Mesendoderm (in vitro differentiated cells): ENCODE measurements at regions not wholly inside any gene's neighbourhood (a gene's known extent, or its start where the extent isn't known, plus 50 kb on each side); places are given as distances from the start of the nearest gene placed in this dataset.

Source experiments
- DNase-seq: peaks from one replicate; pipeline ENCODE4 v3.0.0; 2013
- H2AK5ac ChIP-seq: 2 replicates; pipeline ENCODE4 v1.6.1; 2013; ENCODE audit warnings: low read length, inconsistent platforms
- H2BK120ac ChIP-seq: 2 replicates; pipeline ENCODE4 v1.6.1; 2013; ENCODE audit warnings: low read depth, mild to moderate bottlenecking, low read length, moderate library complexity, mixed read lengths
- H2BK15ac ChIP-seq: replicated peaks from 2 replicates; pipeline ENCODE4 v1.6.1; 2013; ENCODE audit warnings: low read depth, mild to moderate bottlenecking, moderate library complexity
- H2BK5ac ChIP-seq: 2 replicates; pipeline ENCODE4 v1.6.1; 2013; ENCODE audit warnings: low read length, inconsistent platforms
- H3K18ac ChIP-seq: 2 replicates; pipeline ENCODE4 v1.6.1; 2013; ENCODE audit warnings: mild to moderate bottlenecking, low read length, mixed read lengths
- H3K23ac ChIP-seq: one replicate; pipeline ENCODE4 v1.6.1; 2013; ENCODE audit warnings: low read length
- H3K27ac ChIP-seq: 2 replicates; pipeline ENCODE4 v1.5.1; 2013; ENCODE audit warnings: low read depth, mild to moderate bottlenecking, inconsistent platforms, low read length, moderate library complexity
- H3K27me3 ChIP-seq: 2 replicates; pipeline ENCODE4 v1.6.1; 2013; ENCODE audit warnings: low read length, control low read depth, mild to moderate bottlenecking, inconsistent platforms; ENCODE audit not compliant: insufficient read depth, poor library complexity
- H3K36me3 ChIP-seq: 2 replicates; pipeline ENCODE4 v1.6.1; 2013; ENCODE audit warnings: low read length, inconsistent platforms; ENCODE audit not compliant: control insufficient read depth, insufficient read depth
- H3K4ac ChIP-seq: one replicate; pipeline ENCODE4 v1.6.1; 2013; ENCODE audit warnings: low read depth, mild to moderate bottlenecking, low read length, moderate library complexity
- H3K4me1 ChIP-seq: 2 replicates; pipeline ENCODE4 v1.6.1; 2013; ENCODE audit warnings: low read depth, low read length, inconsistent platforms; ENCODE audit not compliant: control insufficient read depth
- H3K4me2 ChIP-seq: 2 replicates; pipeline ENCODE4 v1.6.1; 2013; ENCODE audit warnings: low read length
- H3K4me3 ChIP-seq: 2 replicates; pipeline ENCODE4 v1.5.1; 2013; ENCODE audit warnings: mild to moderate bottlenecking, low read length
- H3K56ac ChIP-seq: one replicate; pipeline ENCODE4 v1.6.1; 2013; ENCODE audit warnings: low read length
- H3K79me1 ChIP-seq: 2 replicates; pipeline ENCODE4 v1.6.1; 2013; ENCODE audit warnings: low read length, inconsistent platforms
- H3K79me2 ChIP-seq: 2 replicates; pipeline ENCODE4 v1.6.1; 2013; ENCODE audit warnings: mild to moderate bottlenecking, low read length; ENCODE audit not compliant: control insufficient read depth, insufficient read depth
- H3K9ac ChIP-seq: 2 replicates; pipeline ENCODE4 v1.6.1; 2013; ENCODE audit warnings: low read length, inconsistent platforms
- H4K5ac ChIP-seq: one replicate; pipeline ENCODE4 v1.6.1; 2013; ENCODE audit warnings: low read length
- H4K8ac ChIP-seq: one replicate; pipeline ENCODE4 v1.6.1; 2013; ENCODE audit warnings: low read depth, mild to moderate bottlenecking, control low read depth, low read length, moderate library complexity
- WGBS: extraction: QIAGEN DNeasy Blood & Tissue Kit; methylation state at CpG from one replicate; pipeline ENCODE4 v1.1.7; 2013; ENCODE audit warnings: low lambda C conversion rate, missing lambda C conversion rate; ENCODE audit not compliant: insufficient coverage; ENCODE audit errors: extremely low coverage; 5-methylcytosine and 5-hydroxymethylcytosine counted together

- Histone ChIP-seq H3K36me3 (no peaks in the 10 kb centered on the region), H3K9ac (no peak overlapping the region), H3K4me2 (no peak overlapping the region), H3K56ac (no peak overlapping the region), H4K8ac (no peak overlapping the region), H3K4me1 (no peaks in the 10 kb centered on the region), H3K79me2 (no peaks in the 10 kb centered on the region), H2AK5ac (no peak overlapping the region), H3K18ac (no peak overlapping the region), H3K4ac (no peak overlapping the region), H3K23ac (no peak overlapping the region), H3K27ac (no peak overlapping the region), H2BK5ac (no peak overlapping the region), H2BK15ac (no peak overlapping the region), H3K27me3 (no peaks in the 10 kb centered on the region), H4K5ac (no peak overlapping the region), H3K4me3 (no peak overlapping the region), H2BK120ac (no peak overlapping the region), H3K79me1 (no peaks in the 10 kb centered on the region)
- DNase-seq = no peak
- WGBS = no CpG with 5 or more reads among the region's 20 CpGs
Observed at GRCh38 chr14:105888784-105889665, 362.6 kb downstream of the TMEM121 start.

- Histone ChIP-seq H4K5ac (no peak overlapping the region), H3K4me1 (no peaks in the 10 kb centered on the region), H3K4ac (no peak overlapping the region), H3K27ac (no peak overlapping the region), H3K79me2 (no peaks in the 10 kb centered on the region), H4K8ac (no peak overlapping the region), H3K18ac (no peak overlapping the region), H2BK5ac (no peak overlapping the region), H3K9ac (no peak overlapping the region), H3K79me1 (no peaks in the 10 kb centered on the region), H3K36me3 (no peaks in the 10 kb centered on the region), H3K4me2 (no peak overlapping the region), H2BK15ac (no peak overlapping the region), H2BK120ac (no peak overlapping the region), H3K56ac (no peak overlapping the region), H3K4me3 (no peak overlapping the region), H2AK5ac (no peak overlapping the region), H3K27me3 (no peaks in the 10 kb centered on the region), H3K23ac (no peak overlapping the region)
- DNase-seq = no peak
- no CpG with 5 or more reads among the region's 10 CpGs for WGBS
Observed at GRCh38 chr14:105889666-105890473, 363.5 kb downstream of the TMEM121 start.

GRCh38 chr14:105890474-105891220 is 364.3 kb downstream of the TMEM121 start:
- Histone ChIP-seq H3K4ac (no peak overlapping the region), H3K79me1 (no peaks in the 10 kb centered on the region), H3K56ac (no peak overlapping the region), H3K79me2 (no peaks in the 10 kb centered on the region), H4K5ac (no peak overlapping the region), H3K4me2 (no peak overlapping the region), H3K27ac (no peak overlapping the region), H4K8ac (no peak overlapping the region), H3K9ac (no peak overlapping the region), H3K23ac (no peak overlapping the region), H2BK5ac (no peak overlapping the region), H2BK120ac (no peak overlapping the region), H3K4me1 (no peaks in the 10 kb centered on the region), H2AK5ac (no peak overlapping the region), H3K27me3 (no peaks in the 10 kb centered on the region), H2BK15ac (no peak overlapping the region), H3K4me3 (no peak overlapping the region), H3K18ac (no peak overlapping the region), H3K36me3 (no peaks in the 10 kb centered on the region)
- WGBS = no CpG with 5 or more reads among the region's 18 CpGs
- DNase-seq = no peak

- Histone ChIP-seq H4K5ac (no peak overlapping the region), H3K4me3 (no peak overlapping the region), H3K4me1 (no peaks in the 10 kb centered on the region), H2AK5ac (no peak overlapping the region), H3K27me3 (no peaks in the 10 kb centered on the region), H3K56ac (no peak overlapping the region), H3K79me1 (no peaks in the 10 kb centered on the region), H3K23ac (no peak overlapping the region), H3K9ac (no peak overlapping the region), H3K4me2 (no peak overlapping the region), H2BK120ac (no peak overlapping the region), H2BK5ac (no peak overlapping the region), H4K8ac (no peak overlapping the region), H2BK15ac (no peak overlapping the region), H3K27ac (no peak overlapping the region), H3K4ac (no peak overlapping the region), H3K79me2 (no peaks in the 10 kb centered on the region), H3K36me3 (no peaks in the 10 kb centered on the region), H3K18ac (no peak overlapping the region)
- no CpG with 5 or more reads among the region's 15 CpGs for WGBS
- no peak for DNase-seq
Observed at GRCh38 chr14:105891221-105891602, 364.8 kb downstream of the TMEM121 start.

GRCh38 chr14:105891631-105892452 is 365.5 kb downstream of the TMEM121 start:
- H3K79me2 ChIP-seq = no peaks in the 10 kb centered on the region
- H3K79me1 ChIP-seq = no peaks in the 10 kb centered on the region
- H2BK5ac ChIP-seq = no peak overlapping the region
- no peak overlapping the region for H3K4me2 ChIP-seq
- H3K4me1 ChIP-seq = no peaks in the 10 kb centered on the region
- H3K27me3 ChIP-seq = no peaks in the 10 kb centered on the region
- H3K4me3 ChIP-seq = no peak overlapping the region
- H2BK120ac ChIP-seq = no peak overlapping the region
- no CpG with 5 or more reads among the region's 18 CpGs for WGBS
- no peak overlapping the region for H3K4ac ChIP-seq
- H2BK15ac ChIP-seq = no peak overlapping the region
- H2AK5ac ChIP-seq = no peak overlapping the region
- H3K23ac ChIP-seq = no peak overlapping the region
- H3K36me3 ChIP-seq = no peaks in the 10 kb centered on the region
- H3K27ac ChIP-seq = no peak overlapping the region
- H3K9ac ChIP-seq = no peak overlapping the region
- no peak overlapping the region for H4K5ac ChIP-seq
- no peak overlapping the region for H3K18ac ChIP-seq
- no peak overlapping the region for H3K56ac ChIP-seq
- no peak overlapping the region for H4K8ac ChIP-seq
- no peak for DNase-seq
